ENCODE measurements at regions not wholly inside any gene's neighbourhood (a gene's known extent, or its start where the extent isn't known, plus 50 kb on each side); places are given as distances from the start of the nearest gene placed in this dataset.

DNA sequence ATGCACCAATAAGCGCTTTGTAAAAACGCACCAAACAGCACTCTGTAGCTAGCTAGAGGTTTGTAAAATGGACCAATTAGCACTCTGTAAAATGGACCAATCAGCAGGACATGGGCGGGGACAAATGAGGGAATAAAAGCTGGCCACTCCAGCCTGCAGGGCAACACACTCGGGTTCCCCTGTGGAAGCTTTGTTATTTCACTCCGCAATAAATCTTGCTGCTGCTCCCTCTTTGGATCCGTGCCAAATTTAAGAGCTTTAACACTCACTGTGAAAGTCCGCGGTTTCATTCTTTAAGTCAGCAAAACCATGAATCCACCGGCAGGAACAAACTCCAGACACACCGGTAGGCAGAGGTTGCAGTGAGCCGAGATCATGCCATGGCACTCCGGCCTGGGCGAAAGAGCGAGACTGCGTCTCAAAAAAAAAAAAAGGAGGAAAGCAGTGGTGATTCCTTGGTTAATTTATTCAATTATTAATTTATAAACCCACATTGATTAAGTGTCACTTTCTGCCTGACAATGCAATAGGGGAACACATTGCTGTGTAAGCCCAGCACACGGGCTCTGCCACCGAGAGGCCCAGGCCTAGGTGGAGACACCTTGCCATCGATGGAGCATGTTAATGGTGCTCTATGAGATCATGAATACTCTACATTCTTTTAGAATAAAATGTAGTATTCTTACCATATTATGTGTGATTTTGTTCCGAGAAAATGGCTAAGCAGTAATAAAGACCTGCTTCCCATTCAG, 687.6 kb upstream of the HS6ST1 start:
- Histone ChIP-seq H3K27ac (ENCODE audit: extremely low read length, insufficient read depth, low read length) (no peak overlapping the region), H3K9ac (ENCODE audit: insufficient read depth, low read depth, low read length) (no peak overlapping the region), H3K4me3 (replicated peaks in 1 of 3; ENCODE audit: insufficient read depth in 1 of 3, low read depth in 2 of 3, low read length in 3 of 3) (no peak overlapping the region), H3K4me1 (ENCODE audit: insufficient read depth, low read length) (no peaks in the 10 kb centered on the region), H3K36me3 (replicated peaks in 1 of 2; ENCODE audit: control insufficient read depth in 1 of 2, insufficient read depth in 2 of 2, low read length in 2 of 2) (no peaks in the 10 kb centered on the region), H2AFZ (ENCODE audit: low read length) (no peak overlapping the region), H3K9me3 (ENCODE audit: low read length) (no peaks in the 10 kb centered on the region), H3K27me3 (ENCODE audit: control insufficient read depth in 1 of 2, insufficient read depth in 2 of 2, low read length in 2 of 2) (peaks cover 0 to 17% of the 10 kb centered on the region in 2 experiments; a peak in 3 of 5 replicates), H3K79me2 (ENCODE audit: insufficient read depth, low read length) (no peaks in the 10 kb centered on the region), H3K4me2 (ENCODE audit: low read depth, low read length) (no peak overlapping the region), H4K20me1 (ENCODE audit: insufficient read depth, low read length) (no peaks in the 10 kb centered on the region)
- WGBS (ENCODE audit: low lambda C conversion rate): 53% methylated on average over 19 of the region's 19 CpGs
- TF ChIP-seq, protein P1, sequence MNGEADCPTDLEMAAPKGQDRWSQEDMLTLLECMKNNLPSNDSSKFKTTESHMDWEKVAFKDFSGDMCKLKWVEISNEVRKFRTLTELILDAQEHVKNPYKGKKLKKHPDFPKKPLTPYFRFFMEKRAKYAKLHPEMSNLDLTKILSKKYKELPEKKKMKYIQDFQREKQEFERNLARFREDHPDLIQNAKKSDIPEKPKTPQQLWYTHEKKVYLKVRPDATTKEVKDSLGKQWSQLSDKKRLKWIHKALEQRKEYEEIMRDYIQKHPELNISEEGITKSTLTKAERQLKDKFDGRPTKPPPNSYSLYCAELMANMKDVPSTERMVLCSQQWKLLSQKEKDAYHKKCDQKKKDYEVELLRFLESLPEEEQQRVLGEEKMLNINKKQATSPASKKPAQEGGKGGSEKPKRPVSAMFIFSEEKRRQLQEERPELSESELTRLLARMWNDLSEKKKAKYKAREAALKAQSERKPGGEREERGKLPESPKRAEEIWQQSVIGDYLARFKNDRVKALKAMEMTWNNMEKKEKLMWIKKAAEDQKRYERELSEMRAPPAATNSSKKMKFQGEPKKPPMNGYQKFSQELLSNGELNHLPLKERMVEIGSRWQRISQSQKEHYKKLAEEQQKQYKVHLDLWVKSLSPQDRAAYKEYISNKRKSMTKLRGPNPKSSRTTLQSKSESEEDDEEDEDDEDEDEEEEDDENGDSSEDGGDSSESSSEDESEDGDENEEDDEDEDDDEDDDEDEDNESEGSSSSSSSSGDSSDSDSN (CRISPR knock-in tag; IDR thresholded peaks at IDR 0.05): no peak
- TF ChIP-seq ZNF160 (CRISPR knock-in tag; IDR thresholded peaks at IDR 0.05): no peak
- no peak for TF ChIP-seq RFX1 (IDR thresholded peaks at IDR 0.05)
- no peak for TF ChIP-seq ZNF790 (CRISPR knock-in tag; IDR thresholded peaks at IDR 0.05; ENCODE audit: borderline replicate concordance)
- no peak for TF ChIP-seq NAIF1 (CRISPR knock-in tag; IDR thresholded peaks at IDR 0.05; ENCODE audit: borderline replicate concordance)
- no peak for TF ChIP-seq CCDC6 (CRISPR knock-in tag; IDR thresholded peaks at IDR 0.05)
- TF ChIP-seq NR1H2 (CRISPR knock-in tag; IDR thresholded peaks at IDR 0.05; ENCODE audit: borderline replicate concordance, low read depth): no peak
- TF ChIP-seq, protein P2, sequence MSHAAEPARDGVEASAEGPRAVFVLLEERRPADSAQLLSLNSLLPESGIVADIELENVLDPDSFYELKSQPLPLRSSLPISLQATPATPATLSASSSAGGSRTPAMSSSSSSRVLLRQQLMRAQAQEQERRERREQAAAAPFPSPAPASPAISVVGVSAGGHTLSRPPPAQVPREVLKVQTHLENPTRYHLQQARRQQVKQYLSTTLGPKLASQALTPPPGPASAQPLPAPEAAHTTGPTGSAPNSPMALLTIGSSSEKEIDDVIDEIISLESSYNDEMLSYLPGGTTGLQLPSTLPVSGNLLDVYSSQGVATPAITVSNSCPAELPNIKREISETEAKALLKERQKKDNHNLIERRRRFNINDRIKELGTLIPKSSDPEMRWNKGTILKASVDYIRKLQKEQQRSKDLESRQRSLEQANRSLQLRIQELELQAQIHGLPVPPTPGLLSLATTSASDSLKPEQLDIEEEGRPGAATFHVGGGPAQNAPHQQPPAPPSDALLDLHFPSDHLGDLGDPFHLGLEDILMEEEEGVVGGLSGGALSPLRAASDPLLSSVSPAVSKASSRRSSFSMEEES (CRISPR knock-in tag; IDR thresholded peaks at IDR 0.05): no peak
- TF ChIP-seq, protein P3, sequence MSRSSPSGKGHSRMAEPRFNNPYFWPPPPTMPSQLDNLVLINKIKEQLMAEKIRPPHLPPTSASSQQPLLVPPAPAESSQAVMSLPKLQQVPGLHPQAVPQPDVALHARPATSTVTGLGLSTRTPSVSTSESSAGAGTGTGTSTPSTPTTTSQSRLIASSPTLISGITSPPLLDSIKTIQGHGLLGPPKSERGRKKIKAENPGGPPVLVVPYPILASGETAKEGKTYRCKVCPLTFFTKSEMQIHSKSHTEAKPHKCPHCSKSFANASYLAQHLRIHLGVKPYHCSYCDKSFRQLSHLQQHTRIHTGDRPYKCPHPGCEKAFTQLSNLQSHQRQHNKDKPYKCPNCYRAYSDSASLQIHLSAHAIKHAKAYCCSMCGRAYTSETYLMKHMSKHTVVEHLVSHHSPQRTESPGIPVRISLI (CRISPR knock-in tag; IDR thresholded peaks at IDR 0.05; ENCODE audit: borderline replicate concordance): no peak
- TF ChIP-seq PRMT3 (CRISPR knock-in tag; IDR thresholded peaks at IDR 0.05; ENCODE audit: borderline replicate concordance, low read depth): no peak
- no peak for TF ChIP-seq TCF7 (IDR thresholded peaks at IDR 0.05; ENCODE audit: low read depth)
- no peak for DNase-seq (ENCODE audit: low spot score)
- ChIA-PET POLR2A (no interaction called here), CTCF (ENCODE audit: low intra/inter-chr PET ratio, low total read pairs) (no interaction called here)
- in situ Hi-C loops (cut with HindIII; ENCODE audit: extremely low pct_ligation_motif_present, low pct_unique_long_range_greater_than_20kb): no loop called here
- intact Hi-C loops (cut with micrococcal nuclease; ENCODE audit: unreplicated experiment): no loop called here
- ATAC-seq: no peak
- BruUV-seq (replicated peaks): no TSS peak
- no peak for FAIRE-seq
